ENCODE measurements at regions not wholly inside any gene's neighbourhood (a gene's known extent, or its start where the extent isn't known, plus 50 kb on each side); places are given as distances from the start of the nearest gene placed in this dataset.

DNA sequence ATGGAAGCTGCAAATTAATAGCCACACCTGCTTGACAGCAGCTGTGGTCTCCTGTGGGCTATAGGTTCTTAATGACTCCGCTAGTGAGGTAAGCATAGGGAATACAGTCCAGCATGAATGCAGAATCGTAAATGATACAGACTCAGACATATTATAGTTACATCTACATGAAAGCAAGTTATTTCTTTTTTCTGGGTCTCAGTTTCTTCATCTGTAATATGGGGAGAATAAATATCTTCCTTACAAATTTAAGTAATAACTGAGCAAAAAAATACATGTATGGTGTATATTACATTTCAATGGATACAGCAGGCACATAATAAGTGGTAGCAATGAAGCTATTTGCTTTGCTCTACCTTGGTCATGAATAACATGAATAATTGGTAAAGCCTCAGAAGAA lies 245.9 kb upstream of the RHOBTB1 start:
- ChIA-PET CTCF (ENCODE audit: partially characterized antibody) (interaction anchor here (0.7 to 1.3 kb wide), 2 partner anchors 15 to 159 kb away, joined by 3 to 4 read pairs; no protein-coding TSS in a partner anchor), POLR2A (ENCODE audit: partially characterized antibody) (no interaction called here)
- H3K27ac Mint-ChIP-seq: no peak overlapping the region
- Histone ChIP-seq H3K27me3 (ENCODE audit: insufficient read depth, low read length) (no peaks in the 10 kb centered on the region), H3K27ac (ENCODE audit: low read depth, low read length) (no peak overlapping the region), H3K9me3 (ENCODE audit: control insufficient read depth in 1 of 2, low read length in 2 of 2) (no peaks in the 10 kb centered on the region), H3K4me3 (ENCODE audit: low read length in 2 of 2) (no peak overlapping the region), H3K36me3 (ENCODE audit: insufficient read depth, low read length) (no peaks in the 10 kb centered on the region), H3K4me1 (ENCODE audit: insufficient read depth, low read length) (no peaks in the 10 kb centered on the region)
- H3K27me3 Mint-ChIP-seq: peaks cover 5 to 7% of the 10 kb centered on the region in 2 donors
- peaks cover 0 to 15% (median 6%) of the 10 kb centered on the region in 8 donors for H3K9me3 Mint-ChIP-seq
- no peak overlapping the region for H3K4me3 Mint-ChIP-seq
- no peaks in the 10 kb centered on the region for H3K4me1 Mint-ChIP-seq
- no peak for DNase-seq
- H3K36me3 Mint-ChIP-seq: no peaks in the 10 kb centered on the region
- intact Hi-C loops (cut with micrococcal nuclease): no loop called here

DNA sequence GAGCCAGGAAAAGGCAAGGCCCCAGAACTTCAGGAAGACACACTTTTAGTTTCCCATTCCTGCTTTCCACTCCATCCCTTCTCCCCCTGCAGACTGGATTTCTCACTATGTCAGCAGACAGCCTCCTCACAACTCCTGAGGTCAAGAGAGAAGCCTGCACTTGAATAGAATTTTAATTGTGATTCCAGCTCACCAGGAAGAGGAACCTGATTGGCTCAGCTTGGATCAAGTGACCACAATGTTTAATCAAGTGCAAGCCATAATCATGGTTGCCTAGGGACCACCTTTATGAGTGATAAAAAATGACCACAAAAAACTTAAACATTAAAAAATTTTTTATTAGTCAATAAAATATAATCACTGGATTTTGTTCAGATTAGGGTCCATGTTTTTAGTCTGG lies 244.7 kb upstream of the RHOBTB1 start:
- H3K9me3 Mint-ChIP-seq: peaks cover 0 to 12% (median 6%) of the 10 kb centered on the region in 8 donors
- H3K4me1 Mint-ChIP-seq: no peaks in the 10 kb centered on the region
- Histone ChIP-seq H3K36me3 (ENCODE audit: insufficient read depth, low read length) (no peaks in the 10 kb centered on the region), H3K27me3 (ENCODE audit: insufficient read depth, low read length) (no peaks in the 10 kb centered on the region), H3K4me3 (ENCODE audit: low read length in 2 of 2) (no peak overlapping the region), H3K9me3 (ENCODE audit: control insufficient read depth in 1 of 2, low read length in 2 of 2) (no peaks in the 10 kb centered on the region), H3K27ac (ENCODE audit: low read depth, low read length) (no peak overlapping the region), H3K4me1 (ENCODE audit: insufficient read depth, low read length) (no peaks in the 10 kb centered on the region)
- no peaks in the 10 kb centered on the region for H3K36me3 Mint-ChIP-seq
- no peak for DNase-seq
- H3K27ac Mint-ChIP-seq: no peak overlapping the region
- peaks cover 3 to 7% of the 10 kb centered on the region in 2 donors for H3K27me3 Mint-ChIP-seq
- intact Hi-C loops (cut with micrococcal nuclease): no loop called here
- ChIA-PET CTCF (ENCODE audit: partially characterized antibody) (no interaction called here), POLR2A (ENCODE audit: partially characterized antibody) (no interaction called here)
- H3K4me3 Mint-ChIP-seq: no peak overlapping the region

DNA sequence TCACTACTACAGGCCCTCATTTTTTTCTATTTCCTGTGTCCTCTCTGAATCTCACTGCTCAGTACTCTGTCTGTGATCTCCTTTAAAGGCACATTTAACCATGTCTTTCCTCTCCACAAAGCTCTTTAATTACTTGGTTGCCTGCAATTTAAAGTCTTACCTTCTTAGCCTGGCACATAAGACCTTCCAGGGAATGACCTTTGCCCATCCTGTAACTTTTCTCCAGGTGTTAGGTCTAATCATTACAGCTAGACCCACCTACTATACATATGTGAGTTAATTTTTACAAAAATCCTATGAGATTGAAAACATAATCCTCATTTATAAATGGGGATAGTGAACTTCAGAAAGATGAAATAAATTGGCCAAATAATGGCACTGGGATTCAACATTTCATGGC lies 244.1 kb upstream of the RHOBTB1 start:
- no peak overlapping the region for H3K4me3 ChIP-seq (ENCODE audit: low read length in 2 of 2)
- H3K36me3 Mint-ChIP-seq: no peaks in the 10 kb centered on the region
- ChIA-PET POLR2A (ENCODE audit: partially characterized antibody) (no interaction called here), CTCF (ENCODE audit: partially characterized antibody) (no interaction called here)
- no peaks in the 10 kb centered on the region for H3K27me3 ChIP-seq (ENCODE audit: insufficient read depth, low read length)
- no peaks in the 10 kb centered on the region for H3K4me1 ChIP-seq (ENCODE audit: insufficient read depth, low read length)
- no peaks in the 10 kb centered on the region for H3K4me1 Mint-ChIP-seq
- no peak overlapping the region for H3K4me3 Mint-ChIP-seq
- H3K27me3 Mint-ChIP-seq: peaks cover 3 to 7% of the 10 kb centered on the region in 2 donors
- H3K9me3 ChIP-seq (ENCODE audit: control insufficient read depth in 1 of 2, low read length in 2 of 2): no peaks in the 10 kb centered on the region
- H3K27ac Mint-ChIP-seq: no peak overlapping the region
- H3K36me3 ChIP-seq (ENCODE audit: insufficient read depth, low read length): no peaks in the 10 kb centered on the region
- peaks cover 0 to 9% (median 3%) of the 10 kb centered on the region in 8 donors for H3K9me3 Mint-ChIP-seq
- DNase-seq: no peak
- intact Hi-C loops (cut with micrococcal nuclease): no loop called here
- H3K27ac ChIP-seq (ENCODE audit: low read depth, low read length): no peak overlapping the region

DNA sequence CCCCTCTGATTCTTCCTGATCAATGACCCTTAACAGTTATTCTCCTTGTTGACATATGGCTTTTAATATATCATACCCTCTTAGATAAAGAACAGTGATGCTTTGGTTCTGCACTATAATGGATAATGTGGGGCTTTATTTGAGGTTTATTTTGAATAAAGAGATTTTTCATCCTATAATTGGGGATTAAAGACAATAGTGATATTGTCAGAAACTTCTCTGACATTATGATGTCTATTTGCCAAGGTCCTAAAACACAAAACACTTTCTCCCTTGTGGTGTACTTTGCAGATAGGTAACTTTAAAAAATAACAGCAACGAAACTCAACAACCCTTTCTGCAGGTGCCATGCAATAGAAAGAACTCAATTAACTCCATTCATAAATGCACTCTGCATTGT lies 243.6 kb upstream of the RHOBTB1 start:
- H3K27me3 ChIP-seq (ENCODE audit: insufficient read depth, low read length): no peaks in the 10 kb centered on the region
- Mint-ChIP-seq H3K27me3 (peaks cover 3 to 7% of the 10 kb centered on the region in 2 donors), H3K4me1 (no peaks in the 10 kb centered on the region), H3K36me3 (no peaks in the 10 kb centered on the region), H3K4me3 (no peak overlapping the region), H3K9me3 (peaks cover 0 to 9% (median 0%) of the 10 kb centered on the region in 8 donors), H3K27ac (no peak overlapping the region)
- POLR2A ChIA-PET (ENCODE audit: partially characterized antibody): no interaction called here
- no peaks in the 10 kb centered on the region for H3K9me3 ChIP-seq (ENCODE audit: control insufficient read depth in 1 of 2, low read length in 2 of 2)
- no peaks in the 10 kb centered on the region for H3K4me1 ChIP-seq (ENCODE audit: insufficient read depth, low read length)
- H3K36me3 ChIP-seq (ENCODE audit: insufficient read depth, low read length): no peaks in the 10 kb centered on the region
- DNase-seq: no peak
- intact Hi-C loops (cut with micrococcal nuclease): no loop called here
- CTCF ChIA-PET (ENCODE audit: partially characterized antibody): no interaction called here
- H3K27ac ChIP-seq (ENCODE audit: low read depth, low read length): no peak overlapping the region
- no peak overlapping the region for H3K4me3 ChIP-seq (ENCODE audit: low read length in 2 of 2)

DNA sequence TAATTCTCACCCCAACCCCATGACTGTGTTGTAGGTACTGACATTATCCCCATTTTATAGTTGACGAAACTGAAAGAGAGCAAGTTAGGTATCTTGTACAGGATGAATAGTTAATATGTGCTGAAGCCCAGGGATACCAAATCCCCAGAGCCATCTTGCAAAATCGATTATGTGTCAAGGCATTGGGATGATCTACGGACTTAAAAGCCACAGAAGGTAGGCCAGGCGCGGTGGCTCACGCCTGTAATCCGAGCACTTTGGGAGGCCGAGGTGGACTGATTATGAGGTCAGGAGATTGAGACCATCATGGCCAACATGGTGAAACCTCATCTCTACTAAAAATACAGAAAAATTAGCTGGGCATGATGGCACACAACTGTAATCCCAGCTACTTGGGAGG lies 242.4 kb upstream of the RHOBTB1 start:
- H3K27me3 ChIP-seq (ENCODE audit: insufficient read depth, low read length): no peaks in the 10 kb centered on the region
- no peak overlapping the region for H3K4me3 Mint-ChIP-seq
- peaks cover 0 to 2% (median 0%) of the 10 kb centered on the region in 8 donors for H3K9me3 Mint-ChIP-seq
- no peaks in the 10 kb centered on the region for H3K36me3 Mint-ChIP-seq
- no peak overlapping the region for H3K27ac Mint-ChIP-seq
- DNase-seq: no peak
- peaks cover 3 to 7% of the 10 kb centered on the region in 2 donors for H3K27me3 Mint-ChIP-seq
- intact Hi-C loops (cut with micrococcal nuclease): no loop called here
- H3K36me3 ChIP-seq (ENCODE audit: insufficient read depth, low read length): no peaks in the 10 kb centered on the region
- no peak overlapping the region for H3K27ac ChIP-seq (ENCODE audit: low read depth, low read length)
- no peaks in the 10 kb centered on the region for H3K4me1 Mint-ChIP-seq
- no peak overlapping the region for H3K4me3 ChIP-seq (ENCODE audit: low read length in 2 of 2)
- H3K9me3 ChIP-seq (ENCODE audit: control insufficient read depth in 1 of 2, low read length in 2 of 2): no peaks in the 10 kb centered on the region
- POLR2A ChIA-PET (ENCODE audit: partially characterized antibody): no interaction called here
- H3K4me1 ChIP-seq (ENCODE audit: insufficient read depth, low read length): no peaks in the 10 kb centered on the region
- CTCF ChIA-PET (ENCODE audit: partially characterized antibody): no interaction called here

DNA sequence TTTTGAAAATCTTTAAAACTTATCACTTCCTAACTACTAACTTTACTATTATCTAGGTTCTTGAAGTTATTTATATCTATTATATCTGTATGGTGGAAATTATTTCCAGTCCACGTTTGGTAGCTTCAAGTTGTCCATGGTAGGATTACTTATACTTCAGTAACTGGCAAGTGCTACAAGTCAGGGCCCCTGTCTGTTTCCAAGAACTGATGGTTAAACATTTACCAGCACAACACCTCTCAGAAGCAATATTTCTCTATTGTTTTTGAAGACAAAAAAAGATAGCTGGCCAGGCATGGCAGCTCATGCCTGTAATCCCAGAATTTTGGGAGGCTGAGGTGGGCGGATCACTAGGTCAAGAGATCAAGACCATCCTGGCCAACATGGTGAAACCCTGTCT lies 240.4 kb upstream of the RHOBTB1 start:
- DNase-seq: no peak
- no peaks in the 10 kb centered on the region for H3K4me1 Mint-ChIP-seq
- ChIA-PET POLR2A (ENCODE audit: partially characterized antibody) (no interaction called here), CTCF (ENCODE audit: partially characterized antibody) (no interaction called here)
- peaks cover 0 to 7% of the 10 kb centered on the region in 2 donors for H3K27me3 Mint-ChIP-seq
- H3K4me1 ChIP-seq (ENCODE audit: insufficient read depth, low read length): no peaks in the 10 kb centered on the region
- intact Hi-C loops (cut with micrococcal nuclease): no loop called here
- peaks cover 0 to 1% (median 0%) of the 10 kb centered on the region in 8 donors for H3K9me3 Mint-ChIP-seq
- H3K27ac Mint-ChIP-seq: no peak overlapping the region
- no peaks in the 10 kb centered on the region for H3K9me3 ChIP-seq (ENCODE audit: control insufficient read depth in 1 of 2, low read length in 2 of 2)
- H3K36me3 Mint-ChIP-seq: no peaks in the 10 kb centered on the region
- no peaks in the 10 kb centered on the region for H3K36me3 ChIP-seq (ENCODE audit: insufficient read depth, low read length)
- no peak overlapping the region for H3K27ac ChIP-seq (ENCODE audit: low read depth, low read length)
- no peaks in the 10 kb centered on the region for H3K27me3 ChIP-seq (ENCODE audit: insufficient read depth, low read length)
- H3K4me3 Mint-ChIP-seq: no peak overlapping the region
- H3K4me3 ChIP-seq (ENCODE audit: low read length in 2 of 2): no peak overlapping the region

DNA sequence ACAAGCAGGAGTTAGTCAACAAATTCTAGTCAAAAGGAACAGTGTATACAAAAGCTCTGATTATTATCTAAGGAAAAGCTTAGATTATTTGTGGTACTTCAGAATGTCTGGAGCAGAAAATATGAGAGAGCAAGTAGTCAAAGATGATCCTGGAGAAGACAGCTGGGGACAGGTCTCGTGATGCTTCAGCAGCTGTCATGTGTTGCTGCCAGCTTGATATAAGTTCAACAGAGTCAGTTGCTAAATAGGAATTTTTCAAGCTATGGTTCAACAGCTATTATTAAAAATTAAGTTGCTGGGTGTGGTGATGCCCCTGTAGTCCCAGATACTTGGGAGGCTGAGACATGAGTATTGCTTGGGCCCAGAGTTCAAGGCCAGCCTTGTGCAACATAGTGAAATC lies 240.0 kb upstream of the RHOBTB1 start:
- Mint-ChIP-seq H3K36me3 (no peaks in the 10 kb centered on the region), H3K9me3 (peaks cover 0 to 1% (median 0%) of the 10 kb centered on the region in 8 donors), H3K4me3 (no peak overlapping the region), H3K4me1 (no peaks in the 10 kb centered on the region), H3K27me3 (peaks cover 2 to 7% of the 10 kb centered on the region in 2 donors), H3K27ac (no peak overlapping the region)
- Histone ChIP-seq H3K9me3 (ENCODE audit: control insufficient read depth in 1 of 2, low read length in 2 of 2) (no peaks in the 10 kb centered on the region), H3K27ac (ENCODE audit: low read depth, low read length) (no peak overlapping the region), H3K27me3 (ENCODE audit: insufficient read depth, low read length) (no peaks in the 10 kb centered on the region), H3K4me1 (ENCODE audit: insufficient read depth, low read length) (no peaks in the 10 kb centered on the region), H3K36me3 (ENCODE audit: insufficient read depth, low read length) (no peaks in the 10 kb centered on the region), H3K4me3 (ENCODE audit: low read length in 2 of 2) (no peak overlapping the region)
- intact Hi-C loops (cut with micrococcal nuclease): no loop called here
- DNase-seq: no peak
- POLR2A ChIA-PET (ENCODE audit: partially characterized antibody): no interaction called here
- CTCF ChIA-PET (ENCODE audit: partially characterized antibody): no interaction called here

DNA sequence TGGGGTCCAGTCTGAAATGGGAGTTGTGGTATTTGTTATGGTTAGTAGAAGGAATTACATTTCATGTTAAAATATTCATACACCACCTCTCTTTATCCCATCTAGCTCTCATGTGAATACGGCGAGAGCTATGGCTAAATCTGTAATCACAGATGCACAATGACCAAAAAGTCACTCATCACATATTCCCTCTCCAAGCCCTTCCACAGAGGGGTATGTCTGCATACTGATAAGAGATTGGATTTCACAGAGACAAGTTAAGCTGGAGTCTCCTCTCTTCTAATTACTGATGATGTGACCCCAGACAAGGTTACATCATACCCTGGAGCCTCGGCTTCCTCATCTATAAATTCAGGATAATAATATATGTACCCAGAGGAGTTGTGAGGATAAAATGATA lies 237.8 kb upstream of the RHOBTB1 start:
- H3K27me3 Mint-ChIP-seq: peaks cover 2 to 7% of the 10 kb centered on the region in 2 donors
- H3K9me3 Mint-ChIP-seq: peaks cover 0 to 1% (median 0%) of the 10 kb centered on the region in 8 donors
- Histone ChIP-seq H3K27ac (ENCODE audit: low read depth, low read length) (no peak overlapping the region), H3K36me3 (ENCODE audit: insufficient read depth, low read length) (no peaks in the 10 kb centered on the region), H3K9me3 (ENCODE audit: control insufficient read depth in 1 of 2, low read length in 2 of 2) (no peaks in the 10 kb centered on the region), H3K4me1 (ENCODE audit: insufficient read depth, low read length) (no peaks in the 10 kb centered on the region), H3K4me3 (ENCODE audit: low read length in 2 of 2) (no peak overlapping the region), H3K27me3 (ENCODE audit: insufficient read depth, low read length) (no peaks in the 10 kb centered on the region)
- no peak overlapping the region for H3K4me3 Mint-ChIP-seq
- CTCF ChIA-PET (ENCODE audit: partially characterized antibody): no interaction called here
- POLR2A ChIA-PET (ENCODE audit: partially characterized antibody): no interaction called here
- H3K27ac Mint-ChIP-seq: no peak overlapping the region
- no peaks in the 10 kb centered on the region for H3K4me1 Mint-ChIP-seq
- no peaks in the 10 kb centered on the region for H3K36me3 Mint-ChIP-seq
- intact Hi-C loops (cut with micrococcal nuclease): no loop called here
- no peak for DNase-seq

All from CD4-positive, alpha-beta memory T cell (primary cell).